ENCODE measurements at regions not wholly inside any gene's neighbourhood (a gene's known extent, or its start where the extent isn't known, plus 50 kb on each side); places are given as distances from the start of the nearest gene placed in this dataset.

DNA sequence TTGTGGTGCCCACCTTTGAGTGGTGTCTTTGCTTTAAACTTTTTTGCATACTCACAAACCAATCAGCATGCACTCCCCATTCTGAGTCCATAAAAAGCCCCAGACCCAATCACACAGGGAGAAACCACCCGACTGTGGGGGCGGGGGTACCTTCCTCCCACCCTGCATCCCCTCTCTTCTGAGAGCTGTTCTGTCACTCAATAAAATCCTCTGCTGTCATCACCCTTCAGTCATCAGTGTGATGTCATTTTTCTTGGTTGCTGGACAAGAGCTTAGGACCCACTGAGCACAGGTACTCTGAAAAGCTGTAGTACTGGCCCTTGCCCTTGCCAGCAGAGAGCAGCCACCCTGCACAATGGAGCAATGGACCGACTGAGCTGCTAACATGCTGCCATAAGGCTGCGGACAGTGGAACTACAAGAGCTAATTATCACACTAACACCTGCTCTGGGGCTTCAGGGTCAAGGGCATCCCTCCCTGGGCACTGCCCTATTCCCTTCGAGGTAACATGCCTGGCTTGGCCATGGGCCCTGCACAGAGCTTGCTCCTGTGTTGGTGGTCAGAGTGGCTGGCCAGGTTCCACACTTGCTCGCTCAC is 62.9 kb upstream of the PGRMC2 start:
- no peak for DNase-seq (ENCODE audit: extremely low spot score, unreplicated experiment)
- Mint-ChIP-seq H3K4me1 (ENCODE audit: unreplicated experiment) (peaks cover 29% of the 10 kb centered on the region), H3K4me3 (no peak overlapping the region), H3K36me3 (peaks cover 3% of the 10 kb centered on the region), H3K27me3 (no peaks in the 10 kb centered on the region), H3K9me3 (peaks cover 4% of the 10 kb centered on the region), H3K27ac (no peak overlapping the region)
- no peak for TF ChIP-seq CTCF (conservative IDR thresholded peaks at IDR 0.05)

DNA sequence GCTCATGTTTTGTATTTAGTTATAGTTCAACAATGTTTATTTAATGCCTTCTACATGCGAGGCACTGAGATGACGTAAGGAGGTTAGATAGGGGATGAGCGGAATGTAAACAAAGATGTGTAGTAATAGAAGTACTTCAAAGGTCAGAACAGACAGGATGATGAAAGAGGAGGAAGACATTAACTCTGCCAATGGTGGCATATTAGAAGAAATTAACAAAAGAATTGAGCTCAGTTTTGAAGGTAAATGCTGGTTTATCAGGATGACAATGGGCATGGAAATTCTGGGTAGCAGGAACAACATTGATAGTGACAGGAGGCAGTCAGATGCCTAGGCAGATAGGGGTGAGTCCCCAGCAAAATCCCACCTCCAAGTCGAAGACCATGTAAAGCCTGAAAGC is 62.3 kb upstream of the PGRMC2 start:
- H3K9me3 Mint-ChIP-seq: peaks cover 4% of the 10 kb centered on the region
- TF ChIP-seq CTCF (conservative IDR thresholded peaks at IDR 0.05): no peak
- DNase-seq (ENCODE audit: extremely low spot score, unreplicated experiment): no peak
- no peak overlapping the region for H3K4me3 Mint-ChIP-seq
- no peak overlapping the region for H3K27ac Mint-ChIP-seq
- H3K4me1 Mint-ChIP-seq (ENCODE audit: unreplicated experiment): peaks cover 23% of the 10 kb centered on the region
- peaks cover 3% of the 10 kb centered on the region for H3K36me3 Mint-ChIP-seq
- no peaks in the 10 kb centered on the region for H3K27me3 Mint-ChIP-seq

DNA sequence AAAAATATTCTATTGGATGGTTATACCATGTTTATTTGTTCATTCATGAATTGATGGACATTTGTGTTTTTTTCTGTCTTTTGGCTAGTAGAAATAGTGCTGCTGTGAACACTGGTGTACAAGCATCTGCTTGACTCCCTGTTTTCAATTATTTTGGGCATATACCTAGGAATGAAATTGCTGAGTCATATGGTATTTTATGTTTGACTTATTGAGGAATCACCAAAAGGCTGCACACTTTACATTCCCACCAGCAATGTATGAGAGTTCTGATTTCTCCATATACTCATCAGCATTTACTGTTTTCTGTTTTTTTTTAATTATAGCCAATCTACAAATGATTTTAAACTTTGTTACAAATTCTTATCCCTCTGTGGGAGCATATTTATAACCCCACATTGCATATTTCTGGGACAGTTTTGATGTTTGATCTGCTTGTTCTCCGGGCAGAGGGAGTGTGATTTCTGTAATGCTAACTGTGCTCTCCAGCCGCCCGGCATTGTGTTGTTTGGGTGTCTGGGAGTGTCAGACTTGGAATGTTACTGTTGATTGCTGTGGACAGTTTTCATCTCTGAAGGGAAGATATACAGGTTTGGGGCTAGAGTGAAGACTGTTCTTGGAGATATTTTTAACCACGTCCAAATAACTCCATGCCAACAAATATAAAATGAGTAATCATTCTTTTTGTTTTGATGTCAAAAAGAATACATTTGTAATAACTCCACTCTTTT is 60.5 kb upstream of the PGRMC2 start:
- H3K36me3 Mint-ChIP-seq: peaks cover 3% of the 10 kb centered on the region
- peak overlapping the region; percentile 59 for H3K27ac Mint-ChIP-seq
- H3K27me3 Mint-ChIP-seq: no peaks in the 10 kb centered on the region
- peaks cover 14% of the 10 kb centered on the region for H3K4me1 Mint-ChIP-seq (ENCODE audit: unreplicated experiment)
- H3K9me3 Mint-ChIP-seq: peaks cover 4% of the 10 kb centered on the region
- H3K4me3 Mint-ChIP-seq: peak overlapping the region; percentile 17
- no peak for DNase-seq (ENCODE audit: extremely low spot score, unreplicated experiment)
- no peak for TF ChIP-seq CTCF (conservative IDR thresholded peaks at IDR 0.05)

DNA sequence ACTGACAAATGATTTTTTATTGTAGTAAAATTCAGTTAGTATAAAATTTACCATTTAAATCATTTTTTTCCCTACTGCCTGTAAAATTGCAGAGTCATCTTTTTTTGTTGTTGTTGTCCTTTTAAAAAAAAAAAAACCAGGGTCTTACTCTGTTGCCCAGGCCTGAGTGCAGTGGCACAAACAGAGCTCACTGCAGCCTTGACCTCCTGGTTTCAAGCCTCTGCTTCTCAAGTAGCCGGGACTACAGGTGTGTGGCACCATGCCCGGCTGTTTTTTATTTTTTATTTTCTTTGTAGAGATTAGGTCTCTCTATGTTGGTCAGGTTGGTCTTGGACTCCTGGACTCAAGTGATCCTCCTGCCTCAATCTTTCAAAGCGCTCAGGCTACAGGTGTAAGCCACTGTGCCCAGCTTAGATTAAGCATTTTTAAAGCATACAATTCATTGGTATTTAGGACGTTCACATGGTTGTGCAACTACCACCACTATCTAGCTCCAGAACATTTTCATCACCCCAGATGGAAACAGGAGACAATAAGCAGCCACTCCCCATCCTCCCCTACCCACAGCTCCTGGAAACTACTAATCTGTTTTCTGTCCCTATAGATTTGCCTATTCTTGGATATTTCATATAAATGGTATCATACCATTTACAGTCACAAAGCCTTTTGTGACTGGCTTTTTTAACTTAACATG is 59.7 kb upstream of the PGRMC2 start:
- DNase-seq (ENCODE audit: extremely low spot score, unreplicated experiment): no peak
- Mint-ChIP-seq H3K9me3 (peaks cover 4% of the 10 kb centered on the region), H3K27me3 (no peaks in the 10 kb centered on the region), H3K4me3 (no peak overlapping the region), H3K36me3 (peaks cover 3% of the 10 kb centered on the region), H3K4me1 (ENCODE audit: unreplicated experiment) (peaks cover 14% of the 10 kb centered on the region), H3K27ac (no peak overlapping the region)
- TF ChIP-seq CTCF (conservative IDR thresholded peaks at IDR 0.05): no peak

GRCh38 chr4:128346054-128346716 is 58.6 kb upstream of the PGRMC2 start:
- no peaks in the 10 kb centered on the region for H3K27me3 Mint-ChIP-seq
- peaks cover 3% of the 10 kb centered on the region for H3K36me3 Mint-ChIP-seq
- no peak overlapping the region for H3K4me3 Mint-ChIP-seq
- H3K4me1 Mint-ChIP-seq (ENCODE audit: unreplicated experiment): peaks cover 14% of the 10 kb centered on the region
- no peaks in the 10 kb centered on the region for H3K9me3 Mint-ChIP-seq
- no peak overlapping the region for H3K27ac Mint-ChIP-seq
- no peak for DNase-seq (ENCODE audit: extremely low spot score, unreplicated experiment)
- TF ChIP-seq CTCF (conservative IDR thresholded peaks at IDR 0.05): no peak

Data from type B pancreatic cell (in vitro differentiated cells).